ENCODE measurements at regions not wholly inside any gene's neighbourhood (a gene's known extent, or its start where the extent isn't known, plus 50 kb on each side); places are given as distances from the start of the nearest gene placed in this dataset.
A peak's percentile ranks its signal among the peaks of the same experiment; 100 is the strongest.

DNA sequence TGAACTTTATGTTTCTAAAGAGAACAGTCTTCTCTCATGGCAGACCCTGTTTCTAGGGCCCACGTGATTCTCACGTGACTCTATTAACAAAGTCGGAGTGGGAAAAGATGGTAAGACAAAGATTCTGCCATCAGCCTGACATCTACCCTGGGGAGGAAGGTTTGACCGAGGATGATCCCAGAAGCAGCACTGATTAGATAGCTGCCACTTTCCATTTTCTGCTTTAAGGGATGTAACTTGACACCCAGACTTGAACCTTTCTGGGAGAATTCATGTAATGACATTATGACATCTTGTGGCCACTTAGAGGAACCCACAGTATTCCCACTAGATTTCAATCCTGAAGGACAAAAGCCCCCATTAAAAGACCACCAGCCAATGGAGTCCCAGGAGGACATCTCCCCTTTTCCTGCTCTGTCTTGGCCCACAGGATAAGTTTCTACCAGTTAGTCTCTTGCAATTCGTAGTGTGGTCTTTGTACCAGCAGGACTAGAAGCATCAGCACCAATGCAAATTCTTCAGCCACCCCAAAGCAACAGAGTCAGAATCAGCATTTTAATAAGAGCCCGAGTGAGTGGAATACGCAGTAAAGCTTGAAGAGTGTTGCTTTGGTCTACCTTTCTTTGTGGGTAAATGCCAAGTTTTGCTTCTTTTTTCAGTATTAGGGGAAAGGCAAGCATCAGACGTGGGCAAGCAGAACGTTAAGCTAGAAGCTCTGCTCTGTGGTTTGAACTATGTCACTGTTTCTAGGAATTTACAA is 480.5 kb upstream of the PROK2 start:
- intact Hi-C loops (cut with DNase I; ENCODE audit: low total_unique reads), result loop anchor here (10.0 kb wide), 1 partner anchor 171 kb away; no protein-coding TSS in a partner anchor
- Histone ChIP-seq H3K4me1 (peaks cover 0 to 33% (median 27%) of the 10 kb centered on the region in 4 donors), H3K9me3 (no peaks in the 10 kb centered on the region), H3K27ac (no peak overlapping the region), H3K4me3 (no peak overlapping the region), H3K36me3 (no peaks in the 10 kb centered on the region), H3K27me3 (no peaks in the 10 kb centered on the region)
- DNase-seq, result no peak
- TF ChIP-seq, protein P1, sequence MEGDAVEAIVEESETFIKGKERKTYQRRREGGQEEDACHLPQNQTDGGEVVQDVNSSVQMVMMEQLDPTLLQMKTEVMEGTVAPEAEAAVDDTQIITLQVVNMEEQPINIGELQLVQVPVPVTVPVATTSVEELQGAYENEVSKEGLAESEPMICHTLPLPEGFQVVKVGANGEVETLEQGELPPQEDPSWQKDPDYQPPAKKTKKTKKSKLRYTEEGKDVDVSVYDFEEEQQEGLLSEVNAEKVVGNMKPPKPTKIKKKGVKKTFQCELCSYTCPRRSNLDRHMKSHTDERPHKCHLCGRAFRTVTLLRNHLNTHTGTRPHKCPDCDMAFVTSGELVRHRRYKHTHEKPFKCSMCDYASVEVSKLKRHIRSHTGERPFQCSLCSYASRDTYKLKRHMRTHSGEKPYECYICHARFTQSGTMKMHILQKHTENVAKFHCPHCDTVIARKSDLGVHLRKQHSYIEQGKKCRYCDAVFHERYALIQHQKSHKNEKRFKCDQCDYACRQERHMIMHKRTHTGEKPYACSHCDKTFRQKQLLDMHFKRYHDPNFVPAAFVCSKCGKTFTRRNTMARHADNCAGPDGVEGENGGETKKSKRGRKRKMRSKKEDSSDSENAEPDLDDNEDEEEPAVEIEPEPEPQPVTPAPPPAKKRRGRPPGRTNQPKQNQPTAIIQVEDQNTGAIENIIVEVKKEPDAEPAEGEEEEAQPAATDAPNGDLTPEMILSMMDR (IDR thresholded peaks at IDR 0.05), result peak; percentile 27 to 38

DNA sequence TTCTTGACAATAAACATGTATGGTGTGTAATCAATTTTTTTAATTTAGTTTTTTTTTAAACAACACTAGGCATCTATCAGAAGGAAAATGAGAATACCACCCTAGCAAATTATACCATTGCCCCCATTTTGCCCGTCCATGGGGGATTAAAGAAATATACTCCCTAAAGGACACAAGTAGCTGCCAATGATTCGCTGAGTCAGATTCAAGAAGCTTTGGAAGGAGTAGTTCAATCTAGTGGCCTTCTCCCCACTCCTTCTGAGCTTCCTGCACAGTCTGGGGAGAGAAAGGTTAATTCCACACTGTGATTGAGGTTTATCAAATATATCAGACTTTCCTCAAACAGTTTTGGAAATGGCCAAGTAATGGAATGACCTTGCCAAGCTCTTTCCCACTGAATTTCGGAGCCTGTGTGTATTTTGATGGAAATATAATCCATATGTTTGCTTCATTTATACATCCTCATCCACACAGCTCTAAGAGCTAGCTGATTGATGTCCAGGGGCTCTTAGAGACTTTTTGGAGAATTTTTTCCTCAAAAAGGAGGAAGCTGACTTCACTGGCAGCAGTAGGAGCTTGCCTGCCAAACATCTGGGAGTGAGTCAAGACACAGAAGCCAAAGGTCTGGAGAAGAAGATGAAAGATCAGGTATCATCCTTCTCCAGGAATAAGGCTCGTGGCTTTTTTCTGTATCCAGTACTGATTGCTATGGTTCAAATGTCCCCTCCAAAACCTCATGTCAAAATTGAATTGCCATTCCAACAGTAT is 478.5 kb upstream of the PROK2 start:
- Histone ChIP-seq H3K27me3 (no peaks in the 10 kb centered on the region), H3K4me1 (peaks cover 0 to 32% (median 26%) of the 10 kb centered on the region in 4 donors), H3K27ac (no peak overlapping the region), H3K9me3 (no peaks in the 10 kb centered on the region), H3K4me3 (no peak overlapping the region), H3K36me3 (no peaks in the 10 kb centered on the region)
- no peak for DNase-seq
- TF ChIP-seq, protein P1 (IDR thresholded peaks at IDR 0.05), result no peak
- intact Hi-C loops (cut with DNase I; ENCODE audit: low total_unique reads), result loop anchor here (10.0 kb wide), 1 partner anchor 169 kb away; no protein-coding TSS in a partner anchor

DNA sequence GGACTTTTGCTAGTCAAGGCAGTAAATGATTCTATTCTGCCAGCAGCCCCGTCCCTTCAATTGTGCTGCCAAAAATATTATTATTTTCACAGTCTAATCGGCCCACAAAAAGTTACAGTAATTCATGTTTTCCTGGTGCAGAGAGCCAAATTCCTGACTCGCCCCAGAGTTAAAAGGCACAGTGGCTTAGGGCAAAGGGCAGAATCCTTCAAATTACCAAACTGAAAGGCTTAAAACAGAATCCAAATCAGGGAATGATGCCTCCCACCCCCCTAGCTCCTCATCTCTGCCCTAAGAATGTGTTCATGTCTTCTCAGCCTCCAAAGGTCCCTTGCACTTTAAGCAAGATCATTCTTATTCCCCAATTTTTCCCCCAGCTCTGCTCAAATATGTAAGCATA is 477.8 kb upstream of the PROK2 start:
- intact Hi-C loops (cut with DNase I; ENCODE audit: low total_unique reads), result loop anchor here (10.0 kb wide), 1 partner anchor 168 kb away; no protein-coding TSS in a partner anchor
- H3K4me3 ChIP-seq, result no peak overlapping the region
- peaks cover 0 to 32% (median 26%) of the 10 kb centered on the region in 4 donors for H3K4me1 ChIP-seq
- no peaks in the 10 kb centered on the region for H3K27me3 ChIP-seq
- no peak overlapping the region for H3K27ac ChIP-seq
- TF ChIP-seq, protein P1 (IDR thresholded peaks at IDR 0.05), result no peak
- no peak for DNase-seq
- no peaks in the 10 kb centered on the region for H3K9me3 ChIP-seq
- H3K36me3 ChIP-seq, result no peaks in the 10 kb centered on the region

DNA sequence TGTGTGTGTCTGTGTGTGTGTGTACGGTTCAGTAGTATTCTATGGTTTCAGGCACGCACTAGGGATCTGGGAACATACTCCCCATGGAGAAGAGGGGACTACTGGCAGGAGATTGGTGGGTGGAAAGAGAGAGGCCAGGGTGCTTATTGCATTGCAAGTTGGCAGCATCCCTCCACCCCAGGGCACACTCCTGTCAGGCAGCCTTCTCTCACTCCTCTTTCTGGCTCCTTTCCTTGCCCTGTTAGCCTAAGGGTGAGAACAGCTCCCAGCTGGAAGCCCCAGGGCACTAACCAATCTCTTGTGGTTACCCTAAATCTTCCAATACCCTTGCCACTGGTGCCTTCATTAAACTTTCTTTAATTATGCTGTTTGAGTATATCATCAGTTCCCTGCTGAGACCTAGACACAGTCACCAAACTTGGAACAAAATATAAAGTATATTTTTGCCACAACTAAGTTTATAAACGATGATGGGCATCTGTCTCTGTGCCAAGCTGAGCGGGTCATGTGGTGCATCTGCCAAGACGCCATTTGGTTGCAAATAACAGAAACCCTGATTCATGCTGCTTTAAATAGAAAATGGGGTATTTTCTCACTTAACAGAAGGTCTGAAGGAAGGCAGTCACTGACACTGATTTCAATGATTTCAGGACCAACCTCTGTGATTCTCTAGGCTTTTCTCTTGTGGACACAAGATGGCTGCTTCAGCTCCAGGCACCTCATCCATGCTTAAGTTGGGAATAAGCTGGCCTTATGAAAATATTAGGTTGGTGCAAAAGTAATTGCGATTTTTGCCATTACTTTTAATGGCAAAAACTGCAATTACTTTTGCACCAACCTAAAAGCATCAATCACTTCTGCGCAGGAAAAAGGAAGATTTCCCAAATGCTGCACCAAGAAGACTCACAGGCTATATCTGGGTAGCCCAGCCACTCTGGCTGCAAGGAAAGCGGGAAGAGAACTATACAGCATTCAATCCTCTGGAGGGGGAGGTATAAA is 476.9 kb upstream of the PROK2 start:
- no peak for DNase-seq
- Histone ChIP-seq H3K9me3 (no peaks in the 10 kb centered on the region), H3K4me1 (peaks cover 0 to 32% (median 26%) of the 10 kb centered on the region in 4 donors), H3K36me3 (no peaks in the 10 kb centered on the region), H3K27ac (peak overlapping the region; percentile 36 to 51), H3K27me3 (no peaks in the 10 kb centered on the region), H3K4me3 (no peak overlapping the region)
- TF ChIP-seq, protein P1 (IDR thresholded peaks at IDR 0.05), result no peak
- intact Hi-C loops (cut with DNase I; ENCODE audit: low total_unique reads), result loop anchor here (10.0 kb wide), 1 partner anchor 167 kb away; no protein-coding TSS in a partner anchor

DNA sequence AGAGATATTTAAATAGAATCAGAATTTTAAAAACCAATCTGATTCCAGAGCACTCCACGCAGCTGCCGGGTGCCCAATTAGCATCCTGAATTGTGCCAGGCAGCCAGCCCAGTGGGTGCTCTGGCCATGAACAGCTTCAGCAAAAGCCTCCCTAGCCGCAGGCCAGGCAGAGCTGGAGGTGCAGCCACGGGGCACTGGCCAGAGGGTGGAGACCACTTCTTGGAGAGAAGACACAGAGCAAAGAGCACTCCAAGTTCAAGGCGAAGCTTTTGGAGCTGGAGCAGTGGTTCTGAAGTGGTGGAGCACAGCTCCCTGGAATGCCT is 475.6 kb upstream of the PROK2 start:
- H3K9me3 ChIP-seq, result no peaks in the 10 kb centered on the region
- H3K36me3 ChIP-seq, result no peaks in the 10 kb centered on the region
- H3K4me1 ChIP-seq, result peaks cover 0 to 44% (median 36%) of the 10 kb centered on the region in 4 donors
- no peak overlapping the region for H3K27ac ChIP-seq
- H3K4me3 ChIP-seq, result no peak overlapping the region
- intact Hi-C loops (cut with DNase I; ENCODE audit: low total_unique reads), result loop anchor here (10.0 kb wide), 1 partner anchor 166 kb away; no protein-coding TSS in a partner anchor
- no peaks in the 10 kb centered on the region for H3K27me3 ChIP-seq
- DNase-seq, result no peak
- TF ChIP-seq, protein P1 (IDR thresholded peaks at IDR 0.05), result no peak

Data from tibial artery (tissue), 4 donors.